Prostate gland (tissue), 1 donor: ENCODE measurements at regions not wholly inside any gene's neighbourhood (a gene's known extent, or its start where the extent isn't known, plus 50 kb on each side); places are given as distances from the start of the nearest gene placed in this dataset.

Source experiments
- POLR2A ChIP-seq: fragments of 450-650 bp; IDR thresholded peaks from one replicate; pipeline ENCODE4 v1.6.1; 2016; ENCODE audit warnings: antibody characterized with exemption, mild to moderate bottlenecking
- POLR2AphosphoS5 ChIP-seq: sonication (generic); formaldehyde crosslinking; IDR thresholded peaks from one replicate; pipeline ENCODE4 v1.6.1; 2017; ENCODE audit warnings: antibody characterized with exemption

GRCh38 chr17:36863676-36864612 is 73.3 kb upstream of the LHX1 start:
- TF ChIP-seq POLR2A, result no peak
- no peak for TF ChIP-seq POLR2AphosphoS5
